ENCODE measurements at regions not wholly inside any gene's neighbourhood (a gene's known extent, or its start where the extent isn't known, plus 50 kb on each side); places are given as distances from the start of the nearest gene placed in this dataset.

- Histone ChIP-seq H3K79me1 (ENCODE audit: low read depth, low read length) (no peaks in the 10 kb centered on the region), H2BK5ac (ENCODE audit: low read depth, low read length) (no peak overlapping the region), H4K8ac (ENCODE audit: extremely low read depth, insufficient read depth, low read length) (no peak overlapping the region), H3K9ac (replicated peaks in 1 of 4; ENCODE audit: extremely low read depth in 1 of 4, low read depth in 3 of 4, low read length in 3 of 4) (no peak overlapping the region), H3K56ac (replicated peaks; ENCODE audit: insufficient read length, low read depth, low read length) (no peak overlapping the region), H2BK15ac (ENCODE audit: low read length) (no peak overlapping the region), H3K4me3 (ENCODE audit: extremely low read depth in 1 of 4, insufficient read depth in 2 of 4, low read depth in 3 of 4, low read length in 4 of 4) (no peak overlapping the region), H2BK12ac (ENCODE audit: low read depth, low read length) (no peak overlapping the region), H3K4me2 (ENCODE audit: insufficient read depth in 1 of 2, low read depth in 2 of 2, low read length in 2 of 2) (no peak overlapping the region), H3K23me2 (ENCODE audit: low read depth, low read length) (no peaks in the 10 kb centered on the region), H3K4me1 (replicated peaks in 1 of 4; ENCODE audit: control insufficient read depth in 3 of 4, insufficient read depth in 4 of 4, low read length in 3 of 4) (no peaks in the 10 kb centered on the region), H3K23ac (ENCODE audit: insufficient read length) (no peak overlapping the region), H4K20me1 (replicated peaks in 1 of 2; ENCODE audit: control insufficient read depth in 1 of 2, insufficient read depth in 2 of 2, low read length in 2 of 2) (no peaks in the 10 kb centered on the region), H3K4ac (replicated peaks; ENCODE audit: insufficient read length, low read depth, low read length) (no peak overlapping the region), H3K9me3 (ENCODE audit: insufficient read depth in 2 of 2, low read depth in 1 of 2, low read length in 1 of 2) (peaks cover under 1 to 4% of the 10 kb centered on the region in 2 experiments; a peak in 1 of 4 replicates), H4K5ac (ENCODE audit: insufficient read length, low read depth, low read length) (no peak overlapping the region), H2AFZ (ENCODE audit: low read length) (no peak overlapping the region), H3K36me3 (ENCODE audit: control insufficient read depth in 2 of 4, insufficient read depth in 4 of 4, low read length in 3 of 4) (no peaks in the 10 kb centered on the region), H2BK120ac (replicated peaks; ENCODE audit: low read depth, low read length) (no peak overlapping the region), H3K27ac (ENCODE audit: low read depth, low read length) (no peak overlapping the region), H2BK20ac (ENCODE audit: low read length) (no peak overlapping the region), H2AK5ac (ENCODE audit: low read depth, low read length) (no peak overlapping the region), H3K79me2 (ENCODE audit: control insufficient read depth in 1 of 2, insufficient read depth in 2 of 2, low read length in 2 of 2) (no peaks in the 10 kb centered on the region), H3K18ac (ENCODE audit: extremely low read depth, low read length) (no peak overlapping the region), H4K91ac (replicated peaks; ENCODE audit: insufficient read length, low read length) (no peak overlapping the region), H3K14ac (ENCODE audit: insufficient read length) (no peak overlapping the region), H3K27me3 (replicated peaks in 1 of 4; ENCODE audit: control insufficient read depth in 3 of 4, extremely low read depth in 1 of 4, insufficient read depth in 3 of 4, low read length in 3 of 4) (no peaks in the 10 kb centered on the region)
- no peak for DNase-seq (ENCODE audit: low read depth in 1 of 2, low spot score in 2 of 2)
- TF ChIP-seq JUN (IDR thresholded peaks at IDR 0.05; ENCODE audit: low read depth, low read length) = no peak
- 91% methylated on average over 4 of the region's 4 CpGs; no CpG with 5 or more reads in 1 of the 2 experiments for WGBS, 2 experiments (ENCODE audit: extremely low coverage in 1 of 2, insufficient coverage in 1 of 2, insufficient read length in 1 of 2, insufficient replicate concordance in 2 of 2, low coverage in 1 of 2, low lambda C conversion rate in 2 of 2, missing lambda C conversion rate in 1 of 2)
- ChIA-PET POLR2A (ENCODE audit: partially characterized antibody) (interaction anchor here (0.7 kb wide), 1 partner anchor 457 kb away, joined by 3 read pairs; no protein-coding TSS in a partner anchor), CTCF (ENCODE audit: partially characterized antibody) (interaction anchor here (3.4 kb wide), 1 partner anchor 11 kb away, joined by 18 read pairs; no protein-coding TSS in a partner anchor)
- FAIRE-seq = no peak
Observed at GRCh38 chr3:40793730-40794129, 269.0 kb downstream of the ZNF621 start.
